GM12878 (cell line): ENCODE measurements at regions not wholly inside any gene's neighbourhood (a gene's known extent, or its start where the extent isn't known, plus 50 kb on each side); places are given as distances from the start of the nearest gene placed in this dataset.

Experiments
- CEBPB ChIP-seq, 2 experiments: fragments of 150-350 bp in 1 of 2; IDR thresholded peaks; 2 replicates each; pipeline ENCODE4 v1.6.1; 2012 to 2014; ENCODE audit warnings: low read depth in 2 of 2, low read length in 2 of 2, borderline replicate concordance in 1 of 2, inconsistent platforms in 1 of 2
- CTCF ChIP-seq, 3 experiments: IDR thresholded peaks in 2 of 3; conservative IDR thresholded peaks in 1 of 3; 2 replicates each; pipeline ENCODE4 v1.5.1; 2011; ENCODE audit warnings: low read depth in 3 of 3, low read length in 3 of 3, mild to moderate bottlenecking in 3 of 3, control low read depth in 2 of 3, moderate library complexity in 2 of 3, inconsistent platforms in 1 of 3, mixed read lengths in 1 of 3; ENCODE audit not compliant: control insufficient read depth in 2 of 3, insufficient read depth in 1 of 3; ENCODE audit errors: extremely low read depth in 1 of 3
- EZH2 ChIP-seq: IDR thresholded peaks from 2 replicates; pipeline ENCODE4 v1.6.1; 2012; ENCODE audit warnings: low read depth, mild to moderate bottlenecking, control low read depth, inconsistent platforms, low read length, borderline replicate concordance; ENCODE audit not compliant: control insufficient read depth
- FOXM1 ChIP-seq: IDR thresholded peaks from 2 replicates; pipeline ENCODE4 v1.6.1; 2012; ENCODE audit warnings: low read depth, mild to moderate bottlenecking, inconsistent platforms, low read length, moderate library complexity
- NFIC ChIP-seq: IDR thresholded peaks from 2 replicates; pipeline ENCODE4 v1.6.1; 2012; ENCODE audit warnings: low read depth, mild to moderate bottlenecking, inconsistent platforms, low read length, moderate library complexity
- POLR2A ChIP-seq: IDR thresholded peaks from 2 replicates; pipeline ENCODE4 v1.6.1; 2011; ENCODE audit warnings: low read depth, mild to moderate bottlenecking, low read length
- POLR2AphosphoS5 ChIP-seq: IDR thresholded peaks from 2 replicates; pipeline ENCODE4 v1.6.1; 2011; ENCODE audit warnings: mild to moderate bottlenecking, low read length, inconsistent platforms
- SP1 ChIP-seq: IDR thresholded peaks from one replicate; pipeline ENCODE4 v1.6.1; 2011; ENCODE audit warnings: low read depth, low read length
- TCF12 ChIP-seq: IDR thresholded peaks from 2 replicates; pipeline ENCODE4 v1.6.1; 2011; ENCODE audit warnings: low read depth, mild to moderate bottlenecking, low read length
- ZNF592 ChIP-seq: fragments of 450-650 bp; IDR thresholded peaks from 2 replicates; pipeline ENCODE4 v1.6.1; 2017; ENCODE audit warnings: mild to moderate bottlenecking, moderate library complexity

GRCh38 chr17:70377654-70378053, 208.3 kb downstream of the KCNJ2 start:
- TF ChIP-seq TCF12 (no peak), FOXM1 (no peak), NFIC (no peak), ZNF592 (no peak), CEBPB (IDR thresholded peaks at IDR 0.05; ENCODE audit: borderline replicate concordance in 1 of 2, low read depth in 2 of 2, low read length in 2 of 2) (no peak), CTCF (IDR thresholded peaks at IDR 0.05 in 2 of 3, conservative IDR thresholded peaks at IDR 0.05 in 1 of 3; ENCODE audit: control insufficient read depth in 2 of 3, extremely low read depth in 1 of 3, insufficient read depth in 1 of 3, low read depth in 3 of 3, low read length in 3 of 3) (no peak), POLR2AphosphoS5 (no peak), SP1 (no peak), POLR2A (no peak), EZH2 (no peak)
